GM23338 (cell line): ENCODE measurements at regions not wholly inside any gene's neighbourhood (a gene's known extent, or its start where the extent isn't known, plus 50 kb on each side); places are given as distances from the start of the nearest gene placed in this dataset.

ENCODE experiments used
- ATAC-seq: fragments of 200-7000 bp; cut with Tn5 transposase; 3 replicates; pipeline ENCODE4 v1.9.1; 2020
- DNase-seq: peaks from one replicate; pipeline ENCODE4 v3.0.0-alpha.2; 2015; ENCODE audit warnings: low spot score
- H2AFZ ChIP-seq: fragments of 200-600 bp; sonication (generic); 2 replicates; pipeline ENCODE4 v1.8.0; 2016; ENCODE audit warnings: antibody characterized with exemption, mild to moderate bottlenecking, moderate library complexity
- H3F3A ChIP-seq: fragments of 200-600 bp; sonication (generic); replicated peaks from 2 replicates; pipeline ENCODE4 v1.8.0; 2017; ENCODE audit warnings: antibody characterized with exemption, mixed run types, low read depth
- H3K27ac ChIP-seq: fragments of 200-600 bp; sonication (generic); 2 replicates; pipeline ENCODE4 v1.6.1; 2016; ENCODE audit warnings: low read depth
- H3K27me3 ChIP-seq: fragments of 200-600 bp; sonication (generic); 2 replicates; pipeline ENCODE4 v1.8.0; 2016; ENCODE audit warnings: mild to moderate bottlenecking, mixed run types, moderate library complexity; ENCODE audit not compliant: insufficient read depth
- H3K36me3 ChIP-seq: fragments of 200-600 bp; sonication (generic); 2 replicates; pipeline ENCODE4 v1.8.0; 2016; ENCODE audit warnings: mild to moderate bottlenecking; ENCODE audit not compliant: insufficient read depth
- H3K4me1 ChIP-seq: fragments of 200-600 bp; sonication (generic); 2 replicates; pipeline ENCODE4 v1.8.0; 2016; ENCODE audit warnings: mild to moderate bottlenecking, moderate library complexity; ENCODE audit not compliant: insufficient read depth
- H3K4me2 ChIP-seq: fragments of 200-600 bp; sonication (generic); 2 replicates; pipeline ENCODE4 v1.7.1; 2017; ENCODE audit warnings: mixed run types
- H3K4me3 ChIP-seq: fragments of 200-600 bp; sonication (generic); 2 replicates; pipeline ENCODE4 v1.6.1; 2016; ENCODE audit warnings: mixed run types
- H3K79me2 ChIP-seq: fragments of 200-600 bp; sonication (generic); replicated peaks from 2 replicates; pipeline ENCODE4 v1.8.0; 2017; ENCODE audit warnings: mild to moderate bottlenecking; ENCODE audit not compliant: insufficient read depth
- H3K9me2 ChIP-seq: fragments of 200-600 bp; sonication (generic); 2 replicates; pipeline ENCODE4 v1.8.0; 2017; ENCODE audit not compliant: insufficient read depth
- H4K20me1 ChIP-seq: fragments of 200-600 bp; sonication (generic); replicated peaks from 2 replicates; pipeline ENCODE4 v1.8.0; 2017; ENCODE audit warnings: mild to moderate bottlenecking; ENCODE audit not compliant: insufficient read depth
- H3K27ac Mint-ChIP-seq: 2 replicates; pipeline ENCODE4 v1.8.0; 2020; ENCODE audit warnings: inconsistent platforms, mild to moderate bottlenecking, moderate library complexity, mixed read lengths
- H3K27me3 Mint-ChIP-seq: 3 replicates; pipeline ENCODE4 v1.8.0; 2022; ENCODE audit warnings: low read depth, mild to moderate bottlenecking, moderate library complexity, mixed read lengths, inconsistent platforms; ENCODE audit not compliant: insufficient read depth, poor library complexity
- H3K36me3 Mint-ChIP-seq: 3 replicates; pipeline ENCODE4 v1.8.0; 2021; ENCODE audit warnings: low read depth, mild to moderate bottlenecking, inconsistent platforms, moderate library complexity, mixed read lengths
- H3K4me1 Mint-ChIP-seq: 3 replicates; pipeline ENCODE4 v1.8.0; 2020; ENCODE audit warnings: mild to moderate bottlenecking, inconsistent platforms, mixed read lengths
- H3K4me3 Mint-ChIP-seq: 3 replicates; pipeline ENCODE4 v1.8.0; 2021; ENCODE audit warnings: moderate library complexity, mild to moderate bottlenecking, inconsistent platforms, mixed read lengths
- H3K9me3 Mint-ChIP-seq: 3 replicates; pipeline ENCODE4 v1.8.0; 2020; ENCODE audit warnings: moderate library complexity, mild to moderate bottlenecking, inconsistent platforms, mixed read lengths
- CREB1 ChIP-seq: fragments of 250-450 bp; sonication (Bioruptor Pico); IDR thresholded peaks from 2 replicates; pipeline ENCODE4 v1.5.0; 2020; ENCODE audit warnings: low read depth, mild to moderate bottlenecking, moderate library complexity
- POLR2AphosphoS5 ChIP-seq: IDR thresholded peaks from 2 replicates; pipeline ENCODE4 v1.6.1; 2016; ENCODE audit warnings: antibody characterized with exemption, low read depth
- ZNF331 ChIP-seq: fragments of 250-450 bp; sonication (Bioruptor Pico); IDR thresholded peaks from 2 replicates; pipeline ENCODE4 v1.5.0; 2020; ENCODE audit warnings: low read depth, mild to moderate bottlenecking, moderate library complexity
- TF ChIP-seq, protein P1 (sequence below), 2 experiments: fragments of 200-600 bp in 1 of 2; sonication (generic) in 1 of 2; conservative IDR thresholded peaks; 2 replicates each; pipeline versions ENCODE4 v1.5.1 to v1.6.1; 2016 to 2017; ENCODE audit warnings: antibody characterized with exemption in 2 of 2, low read depth in 2 of 2, mild to moderate bottlenecking in 2 of 2, moderate library complexity in 1 of 2
- TF ChIP-seq, protein P2 (sequence below): fragments of 250-450 bp; sonication (Bioruptor Pico); IDR thresholded peaks from 2 replicates; pipeline ENCODE4 v1.5.0; 2020; ENCODE audit warnings: mild to moderate bottlenecking, moderate library complexity

DNA sequence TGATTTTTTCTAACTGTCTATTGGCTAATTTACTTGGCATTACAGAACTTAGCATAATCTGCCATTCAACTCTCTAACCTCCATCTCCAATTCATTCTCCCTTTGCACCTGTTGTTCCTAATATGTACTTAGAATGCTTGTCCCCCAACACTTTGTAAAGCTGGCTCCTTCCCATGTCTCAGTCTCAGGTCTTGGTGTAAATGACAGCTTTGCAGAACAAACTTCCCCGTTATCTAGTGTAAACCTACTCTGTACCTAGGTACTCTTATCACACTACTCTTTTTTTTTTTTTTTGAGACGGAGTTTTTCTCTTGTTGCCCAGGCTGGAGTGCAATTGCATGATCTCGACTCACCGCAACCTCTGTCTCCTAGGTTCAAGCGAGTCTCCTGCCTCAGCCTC lies 77.2 kb upstream of the CTNNA1 start (continued):
- TF ChIP-seq POLR2AphosphoS5, result no peak
- TF ChIP-seq ZNF331 (CRISPR knock-in tag), result no peak
- TF ChIP-seq, protein P1, sequence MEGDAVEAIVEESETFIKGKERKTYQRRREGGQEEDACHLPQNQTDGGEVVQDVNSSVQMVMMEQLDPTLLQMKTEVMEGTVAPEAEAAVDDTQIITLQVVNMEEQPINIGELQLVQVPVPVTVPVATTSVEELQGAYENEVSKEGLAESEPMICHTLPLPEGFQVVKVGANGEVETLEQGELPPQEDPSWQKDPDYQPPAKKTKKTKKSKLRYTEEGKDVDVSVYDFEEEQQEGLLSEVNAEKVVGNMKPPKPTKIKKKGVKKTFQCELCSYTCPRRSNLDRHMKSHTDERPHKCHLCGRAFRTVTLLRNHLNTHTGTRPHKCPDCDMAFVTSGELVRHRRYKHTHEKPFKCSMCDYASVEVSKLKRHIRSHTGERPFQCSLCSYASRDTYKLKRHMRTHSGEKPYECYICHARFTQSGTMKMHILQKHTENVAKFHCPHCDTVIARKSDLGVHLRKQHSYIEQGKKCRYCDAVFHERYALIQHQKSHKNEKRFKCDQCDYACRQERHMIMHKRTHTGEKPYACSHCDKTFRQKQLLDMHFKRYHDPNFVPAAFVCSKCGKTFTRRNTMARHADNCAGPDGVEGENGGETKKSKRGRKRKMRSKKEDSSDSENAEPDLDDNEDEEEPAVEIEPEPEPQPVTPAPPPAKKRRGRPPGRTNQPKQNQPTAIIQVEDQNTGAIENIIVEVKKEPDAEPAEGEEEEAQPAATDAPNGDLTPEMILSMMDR (conservative IDR thresholded peaks at IDR 0.05; ENCODE audit: low read depth in 2 of 2), result no peak
- TF ChIP-seq, protein P2, sequence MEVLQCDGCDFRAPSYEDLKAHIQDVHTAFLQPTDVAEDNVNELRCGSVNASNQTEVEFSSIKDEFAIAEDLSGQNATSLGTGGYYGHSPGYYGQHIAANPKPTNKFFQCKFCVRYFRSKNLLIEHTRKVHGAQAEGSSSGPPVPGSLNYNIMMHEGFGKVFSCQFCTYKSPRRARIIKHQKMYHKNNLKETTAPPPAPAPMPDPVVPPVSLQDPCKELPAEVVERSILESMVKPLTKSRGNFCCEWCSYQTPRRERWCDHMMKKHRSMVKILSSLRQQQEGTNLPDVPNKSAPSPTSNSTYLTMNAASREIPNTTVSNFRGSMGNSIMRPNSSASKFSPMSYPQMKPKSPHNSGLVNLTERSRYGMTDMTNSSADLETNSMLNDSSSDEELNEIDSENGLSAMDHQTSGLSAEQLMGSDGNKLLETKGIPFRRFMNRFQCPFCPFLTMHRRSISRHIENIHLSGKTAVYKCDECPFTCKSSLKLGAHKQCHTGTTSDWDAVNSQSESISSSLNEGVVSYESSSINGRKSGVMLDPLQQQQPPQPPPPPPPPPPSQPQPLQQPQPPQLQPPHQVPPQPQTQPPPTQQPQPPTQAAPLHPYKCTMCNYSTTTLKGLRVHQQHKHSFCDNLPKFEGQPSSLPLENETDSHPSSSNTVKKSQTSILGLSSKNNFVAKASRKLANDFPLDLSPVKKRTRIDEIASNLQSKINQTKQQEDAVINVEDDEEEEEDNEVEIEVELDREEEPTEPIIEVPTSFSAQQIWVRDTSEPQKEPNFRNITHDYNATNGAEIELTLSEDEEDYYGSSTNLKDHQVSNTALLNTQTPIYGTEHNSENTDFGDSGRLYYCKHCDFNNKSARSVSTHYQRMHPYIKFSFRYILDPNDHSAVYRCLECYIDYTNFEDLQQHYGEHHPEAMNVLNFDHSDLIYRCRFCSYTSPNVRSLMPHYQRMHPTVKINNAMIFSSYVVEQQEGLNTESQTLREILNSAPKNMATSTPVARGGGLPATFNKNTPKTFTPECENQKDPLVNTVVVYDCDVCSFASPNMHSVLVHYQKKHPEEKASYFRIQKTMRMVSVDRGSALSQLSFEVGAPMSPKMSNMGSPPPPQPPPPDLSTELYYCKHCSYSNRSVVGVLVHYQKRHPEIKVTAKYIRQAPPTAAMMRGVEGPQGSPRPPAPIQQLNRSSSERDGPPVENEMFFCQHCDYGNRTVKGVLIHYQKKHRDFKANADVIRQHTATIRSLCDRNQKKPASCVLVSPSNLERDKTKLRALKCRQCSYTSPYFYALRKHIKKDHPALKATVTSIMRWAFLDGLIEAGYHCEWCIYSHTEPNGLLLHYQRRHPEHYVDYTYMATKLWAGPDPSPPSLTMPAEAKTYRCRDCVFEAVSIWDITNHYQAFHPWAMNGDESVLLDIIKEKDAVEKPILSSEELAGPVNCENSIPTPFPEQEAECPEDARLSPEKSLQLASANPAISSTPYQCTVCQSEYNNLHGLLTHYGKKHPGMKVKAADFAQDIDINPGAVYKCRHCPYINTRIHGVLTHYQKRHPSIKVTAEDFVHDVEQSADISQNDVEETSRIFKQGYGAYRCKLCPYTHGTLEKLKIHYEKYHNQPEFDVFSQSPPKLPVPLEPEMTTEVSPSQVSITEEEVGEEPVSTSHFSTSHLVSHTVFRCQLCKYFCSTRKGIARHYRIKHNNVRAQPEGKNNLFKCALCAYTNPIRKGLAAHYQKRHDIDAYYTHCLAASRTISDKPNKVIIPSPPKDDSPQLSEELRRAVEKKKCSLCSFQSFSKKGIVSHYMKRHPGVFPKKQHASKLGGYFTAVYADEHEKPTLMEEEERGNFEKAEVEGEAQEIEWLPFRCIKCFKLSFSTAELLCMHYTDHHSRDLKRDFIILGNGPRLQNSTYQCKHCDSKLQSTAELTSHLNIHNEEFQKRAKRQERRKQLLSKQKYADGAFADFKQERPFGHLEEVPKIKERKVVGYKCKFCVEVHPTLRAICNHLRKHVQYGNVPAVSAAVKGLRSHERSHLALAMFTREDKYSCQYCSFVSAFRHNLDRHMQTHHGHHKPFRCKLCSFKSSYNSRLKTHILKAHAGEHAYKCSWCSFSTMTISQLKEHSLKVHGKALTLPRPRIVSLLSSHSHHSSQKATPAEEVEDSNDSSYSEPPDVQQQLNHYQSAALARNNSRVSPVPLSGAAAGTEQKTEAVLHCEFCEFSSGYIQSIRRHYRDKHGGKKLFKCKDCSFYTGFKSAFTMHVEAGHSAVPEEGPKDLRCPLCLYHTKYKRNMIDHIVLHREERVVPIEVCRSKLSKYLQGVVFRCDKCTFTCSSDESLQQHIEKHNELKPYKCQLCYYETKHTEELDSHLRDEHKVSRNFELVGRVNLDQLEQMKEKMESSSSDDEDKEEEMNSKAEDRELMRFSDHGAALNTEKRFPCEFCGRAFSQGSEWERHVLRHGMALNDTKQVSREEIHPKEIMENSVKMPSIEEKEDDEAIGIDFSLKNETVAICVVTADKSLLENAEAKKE, result no peak

DNA sequence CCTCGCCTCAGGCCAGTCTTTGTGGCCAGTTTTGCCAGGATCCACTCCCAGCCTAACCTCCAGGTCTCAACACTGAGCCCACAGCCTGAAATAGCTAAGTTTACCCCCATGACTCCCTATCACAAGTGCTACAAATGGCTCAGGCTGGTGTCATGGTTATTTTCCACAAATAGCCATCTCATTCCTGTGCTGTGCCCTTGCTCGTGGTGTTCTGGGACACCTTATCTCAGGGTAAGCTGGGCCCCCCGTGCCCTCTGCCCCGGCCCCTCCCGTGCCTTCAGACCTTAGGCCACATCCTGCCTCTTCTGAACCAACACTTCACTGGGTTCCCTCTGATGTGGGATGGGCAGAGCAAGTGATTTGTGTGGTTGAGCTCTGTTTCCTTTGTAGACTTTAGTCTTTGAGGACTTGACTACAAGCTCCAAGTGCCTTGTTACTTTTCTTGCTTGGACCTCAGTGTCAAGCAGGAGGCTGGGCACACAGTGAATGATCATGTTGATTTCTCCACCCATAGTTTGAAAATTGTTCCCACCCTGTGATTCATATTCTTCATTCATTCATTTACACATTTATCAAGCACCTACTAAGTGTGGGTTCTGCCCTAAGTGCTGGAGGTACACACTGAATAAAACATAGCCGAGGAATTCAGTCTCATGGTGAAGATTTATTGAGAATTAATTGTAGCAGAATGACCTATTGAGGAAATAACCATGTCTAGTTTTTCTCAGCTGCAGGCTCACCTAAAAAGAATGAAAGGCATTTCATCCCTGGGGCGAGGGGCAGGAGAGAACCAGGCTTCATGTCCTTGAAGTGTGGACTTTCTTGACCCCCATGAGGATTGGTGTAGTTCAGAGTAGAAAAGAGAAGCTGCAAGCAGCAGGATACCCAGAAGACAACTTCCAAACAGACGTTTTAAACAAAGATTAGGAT lies 84.5 kb upstream of the CTNNA1 start:
- Mint-ChIP-seq H3K27ac (no peak overlapping the region), H3K36me3 (no peaks in the 10 kb centered on the region), H3K9me3 (no peaks in the 10 kb centered on the region), H3K27me3 (peaks cover 9% of the 10 kb centered on the region), H3K4me1 (peaks cover 9% of the 10 kb centered on the region), H3K4me3 (no peak overlapping the region)
- no peaks in the 10 kb centered on the region for H3K36me3 ChIP-seq
- H3K4me1 ChIP-seq, result no peaks in the 10 kb centered on the region
- H4K20me1 ChIP-seq, result no peaks in the 10 kb centered on the region
- H2AFZ ChIP-seq, result no peak overlapping the region
- no peak overlapping the region for H3K4me3 ChIP-seq
- ATAC-seq (no peak), DNase-seq (no peak)
- TF ChIP-seq CREB1 (CRISPR knock-in tag), result no peak
- TF ChIP-seq, protein P2, result no peak
- no peaks in the 10 kb centered on the region for H3K27me3 ChIP-seq
- H3K4me2 ChIP-seq, result no peak overlapping the region
- no peak overlapping the region for H3K27ac ChIP-seq
- H3K79me2 ChIP-seq, result no peaks in the 10 kb centered on the region
- H3K9me2 ChIP-seq, result no peaks in the 10 kb centered on the region
- H3F3A ChIP-seq, result no peaks in the 10 kb centered on the region
